PC-3 (cell line): ENCODE measurements at regions not wholly inside any gene's neighbourhood (a gene's known extent, or its start where the extent isn't known, plus 50 kb on each side); places are given as distances from the start of the nearest gene placed in this dataset.

Experiments
- CTCF ChIP-seq: fragments of 300-600 bp; sonication (generic); conservative IDR thresholded peaks from 2 replicates; pipeline ENCODE4 v1.5.1; 2017; ENCODE audit warnings: antibody characterized with exemption, low read depth, mild to moderate bottlenecking, low read length
- EZH2 ChIP-seq: fragments of 300-600 bp; sonication (generic); IDR thresholded peaks from one replicate; pipeline ENCODE4 v1.6.1; 2017; ENCODE audit warnings: antibody characterized with exemption, mild to moderate bottlenecking, low read length; ENCODE audit not compliant: unreplicated experiment
- EZH2phosphoT487 ChIP-seq: fragments of 300-600 bp; sonication (generic); IDR thresholded peaks from 2 replicates; pipeline ENCODE4 v1.6.1; 2018; ENCODE audit warnings: mild to moderate bottlenecking, antibody characterized with exemption, low read length, borderline replicate concordance

GRCh38 chr5:145228564-145228963 lies 606.6 kb downstream of the PRELID2 start:
- TF ChIP-seq CTCF = no peak
- no peak for TF ChIP-seq EZH2phosphoT487
- TF ChIP-seq EZH2 = no peak
